GM12872 (cell line): ENCODE measurements at regions not wholly inside any gene's neighbourhood (a gene's known extent, or its start where the extent isn't known, plus 50 kb on each side); places are given as distances from the start of the nearest gene placed in this dataset.

Experiments
- CTCF ChIP-seq: IDR thresholded peaks from 3 replicates; pipeline ENCODE4 v1.5.1; 2011; ENCODE audit warnings: low read depth, mild to moderate bottlenecking, low read length, moderate library complexity; ENCODE audit not compliant: insufficient read depth

GRCh38 chr4:53821179-53821851 lies 230.0 kb upstream of the LNX1 start:
- TF ChIP-seq CTCF = no peak

DNA sequence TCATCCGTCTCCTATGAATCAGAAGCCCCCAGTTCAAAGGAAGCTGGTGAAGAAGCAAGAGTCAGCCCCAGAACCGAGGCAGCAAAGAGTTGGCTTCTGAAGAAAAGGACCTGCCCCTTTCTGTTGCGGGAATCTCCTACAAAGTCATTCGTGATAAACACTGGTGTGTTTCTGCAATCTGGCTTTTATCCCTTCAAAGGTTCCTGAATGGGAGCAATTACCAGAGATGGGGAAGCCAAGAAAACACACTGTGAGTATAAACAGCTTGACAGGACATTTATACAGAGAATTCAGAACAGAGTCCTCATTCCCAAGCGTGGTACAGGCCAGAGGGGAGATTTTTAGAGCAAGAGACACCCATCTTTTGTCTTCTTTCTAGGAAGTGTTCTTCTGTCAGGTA lies 226.8 kb upstream of the LNX1 start:
- TF ChIP-seq CTCF = no peak

DNA sequence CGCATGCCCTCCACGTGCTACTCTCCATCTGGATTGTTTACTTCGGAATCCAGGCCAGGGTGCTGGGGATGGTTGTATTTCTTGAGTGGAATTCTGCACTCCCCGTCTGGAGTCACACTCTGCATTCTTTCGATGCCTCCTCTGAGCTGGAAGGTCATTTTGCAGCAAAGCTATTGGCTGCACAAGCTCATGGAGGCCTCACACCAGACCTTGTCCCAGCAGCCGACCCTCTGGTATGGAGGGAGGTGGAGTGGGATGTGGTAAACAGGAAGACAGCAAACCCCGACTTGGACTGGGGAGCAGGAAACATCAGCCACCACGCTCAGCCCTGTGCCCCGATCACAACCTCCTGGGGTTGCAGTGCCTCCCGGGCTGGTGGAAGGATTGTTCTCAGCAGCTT lies 225.3 kb upstream of the LNX1 start:
- no peak for TF ChIP-seq CTCF

DNA sequence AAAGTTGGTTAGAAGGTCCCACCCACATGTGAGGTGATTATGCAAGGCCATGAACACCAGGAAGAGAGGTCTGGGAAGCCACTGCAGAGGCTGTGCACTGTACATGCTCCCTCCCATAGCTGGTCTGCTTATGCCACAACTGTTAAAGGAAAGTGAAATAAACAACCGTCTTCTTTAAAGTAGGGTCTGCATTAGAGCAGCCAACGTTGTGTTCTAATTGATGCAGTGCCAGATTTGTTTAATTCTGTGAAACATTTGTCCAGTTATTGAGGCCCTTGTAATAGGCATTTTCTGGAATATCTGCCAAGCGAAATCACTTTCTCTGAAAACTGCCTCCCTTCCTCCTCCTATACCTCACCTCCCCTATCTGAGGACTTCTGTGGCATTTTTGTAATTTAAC lies 224.0 kb upstream of the LNX1 start:
- no peak for TF ChIP-seq CTCF

- no peak for TF ChIP-seq CTCF
These were observed 222.7 kb upstream of the LNX1 start for GRCh38 chr4:53813998-53814397.

- TF ChIP-seq CTCF = no peak
These were observed 219.4 kb upstream of the LNX1 start for GRCh38 chr4:53810643-53811042.

DNA sequence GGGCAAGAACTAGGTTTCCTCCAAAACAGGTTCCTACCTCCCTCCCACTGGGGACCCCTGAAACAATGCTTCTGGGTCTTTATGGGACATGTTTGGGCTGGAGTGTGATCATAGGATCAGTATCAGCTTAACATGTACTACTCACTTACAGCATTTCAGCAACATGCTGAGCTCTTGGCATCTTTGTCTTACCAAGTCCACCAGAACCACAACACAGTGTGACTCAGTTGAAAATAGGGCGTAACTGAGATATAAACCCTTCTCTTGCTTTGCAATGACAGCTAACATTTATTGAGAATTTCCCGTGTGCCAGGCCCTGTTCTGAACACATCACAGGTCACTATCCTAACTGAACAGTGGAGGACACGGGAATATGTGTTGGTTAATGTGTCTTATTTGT lies 218.5 kb upstream of the LNX1 start:
- no peak for TF ChIP-seq CTCF

DNA sequence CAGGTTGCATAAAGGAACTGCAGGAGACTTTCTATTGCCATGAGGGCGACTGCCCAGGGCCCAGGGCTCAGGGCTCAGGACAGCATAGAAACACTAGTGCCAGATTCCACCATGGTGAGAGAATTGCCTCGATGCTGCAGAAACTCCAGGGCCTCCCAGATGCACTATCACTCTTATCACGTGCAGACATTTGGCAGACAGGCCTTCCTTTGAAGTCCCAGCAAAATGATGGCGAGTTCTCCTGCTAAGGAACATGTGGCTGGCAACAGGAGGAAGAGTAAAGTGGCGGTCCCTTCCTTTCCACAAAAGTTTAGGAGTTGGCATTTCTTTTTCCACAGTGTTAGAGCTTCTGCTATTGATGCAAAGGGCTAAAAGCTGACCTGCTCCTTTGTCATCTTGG lies 214.0 kb upstream of the LNX1 start:
- TF ChIP-seq CTCF = no peak
